GM21619 (cell line): ENCODE measurements at regions not wholly inside any gene's neighbourhood (a gene's known extent, or its start where the extent isn't known, plus 50 kb on each side); places are given as distances from the start of the nearest gene placed in this dataset.

Source experiments
- ATAC-seq: cut with Tn5 transposase; IDR thresholded peaks from one replicate; pipeline ENCODE4 v1.9.1; 2021; ENCODE audit not compliant: unreplicated experiment

DNA sequence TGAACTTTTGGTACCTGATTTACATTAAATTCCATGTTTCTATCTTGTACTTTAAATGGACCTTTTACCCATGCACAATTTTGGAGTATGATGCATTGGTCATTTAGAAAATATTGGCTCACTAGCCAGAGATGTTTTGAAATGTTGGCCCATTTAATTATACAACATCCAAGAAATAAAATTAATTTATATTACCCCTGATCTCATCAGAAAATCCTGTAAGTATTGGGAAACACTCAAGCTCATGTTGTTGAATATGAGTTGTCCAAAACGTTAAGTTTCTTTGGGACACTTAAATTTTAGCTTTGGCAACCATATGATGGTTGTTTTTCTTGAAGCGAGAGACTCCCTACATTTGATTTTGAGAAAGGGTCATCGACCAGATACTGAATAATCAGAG is 492.7 kb downstream of the RPS24 start:
- no peak for ATAC-seq

DNA sequence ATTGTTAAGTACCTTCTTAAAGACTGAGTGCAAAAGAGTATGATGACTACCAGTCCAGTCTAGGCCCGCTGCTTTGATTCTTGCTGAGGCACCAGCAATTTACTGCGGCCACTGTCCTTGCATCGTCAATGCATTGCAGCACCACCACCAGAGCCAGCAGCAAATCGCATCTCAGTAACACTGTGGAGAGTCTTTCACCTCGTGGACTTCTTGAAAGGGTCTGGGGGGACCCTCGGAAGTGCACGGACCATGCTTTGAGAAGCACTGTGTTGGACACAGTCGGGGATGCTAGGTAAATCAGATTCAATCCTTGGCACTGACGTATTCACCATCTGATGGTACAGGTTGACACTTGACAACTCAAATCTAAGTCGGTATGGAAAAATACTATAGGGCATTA is 493.6 kb downstream of the RPS24 start:
- no peak for ATAC-seq

DNA sequence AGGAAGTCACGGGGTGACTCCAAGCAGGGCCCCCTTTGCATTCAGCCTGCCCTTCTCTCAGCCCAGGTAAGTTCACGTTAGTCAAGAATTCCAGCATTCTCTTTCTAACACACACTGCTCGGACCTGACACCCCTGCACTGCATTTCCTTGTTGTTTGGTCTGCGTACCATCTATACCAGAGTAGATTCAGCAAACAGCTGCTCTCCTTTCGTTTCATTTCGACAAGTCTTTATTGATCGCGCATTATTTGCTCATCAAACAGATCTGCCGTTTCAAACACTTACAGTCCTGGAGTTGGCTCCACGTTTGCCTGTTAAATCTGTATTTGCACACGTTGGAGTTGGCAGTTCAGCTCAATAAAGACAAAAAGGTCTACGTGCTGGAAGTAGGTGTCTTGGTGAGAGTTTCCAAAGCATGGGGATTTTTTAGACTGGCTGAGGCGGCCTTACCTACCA is 495.1 kb downstream of the RPS24 start:
- ATAC-seq = no peak

DNA sequence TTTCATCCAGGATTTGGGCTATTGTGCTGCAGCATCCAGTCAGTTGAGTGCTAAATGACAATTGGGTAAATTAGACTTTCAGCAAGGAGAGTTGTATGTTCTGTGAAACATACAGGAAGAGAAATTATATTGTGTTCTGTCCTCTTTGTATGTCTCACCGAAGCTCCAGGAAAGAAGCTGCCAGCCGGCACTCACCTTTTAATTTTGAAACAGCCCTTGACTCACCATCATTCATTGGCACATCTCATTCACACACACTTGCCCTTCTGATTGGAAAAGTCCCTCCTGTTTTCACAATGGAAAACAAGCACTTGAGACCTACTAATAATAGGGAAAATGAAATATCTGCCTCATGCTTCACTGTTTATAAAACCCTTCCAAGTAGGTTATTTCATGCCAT is 495.6 kb downstream of the RPS24 start:
- no peak for ATAC-seq

DNA sequence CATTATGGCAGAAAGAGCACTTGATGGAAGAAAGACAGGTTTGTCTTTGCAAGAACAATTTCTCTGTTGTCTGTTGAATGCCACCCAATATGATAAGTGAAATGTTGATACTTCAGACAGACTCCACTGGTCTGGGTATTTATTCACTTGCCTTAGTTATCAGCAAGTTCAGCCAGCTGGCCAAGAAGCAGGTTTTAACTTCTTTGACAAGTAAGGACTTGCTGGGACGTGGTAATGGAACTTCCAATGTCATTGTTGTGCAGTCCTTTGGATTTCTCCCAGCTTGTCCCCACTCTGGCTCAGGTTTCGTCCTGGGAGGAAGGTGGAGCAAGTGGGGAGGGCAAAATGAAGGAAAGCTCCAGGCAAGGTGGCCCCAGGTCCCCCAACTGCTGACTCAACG is 497.4 kb downstream of the RPS24 start:
- ATAC-seq = no peak

DNA sequence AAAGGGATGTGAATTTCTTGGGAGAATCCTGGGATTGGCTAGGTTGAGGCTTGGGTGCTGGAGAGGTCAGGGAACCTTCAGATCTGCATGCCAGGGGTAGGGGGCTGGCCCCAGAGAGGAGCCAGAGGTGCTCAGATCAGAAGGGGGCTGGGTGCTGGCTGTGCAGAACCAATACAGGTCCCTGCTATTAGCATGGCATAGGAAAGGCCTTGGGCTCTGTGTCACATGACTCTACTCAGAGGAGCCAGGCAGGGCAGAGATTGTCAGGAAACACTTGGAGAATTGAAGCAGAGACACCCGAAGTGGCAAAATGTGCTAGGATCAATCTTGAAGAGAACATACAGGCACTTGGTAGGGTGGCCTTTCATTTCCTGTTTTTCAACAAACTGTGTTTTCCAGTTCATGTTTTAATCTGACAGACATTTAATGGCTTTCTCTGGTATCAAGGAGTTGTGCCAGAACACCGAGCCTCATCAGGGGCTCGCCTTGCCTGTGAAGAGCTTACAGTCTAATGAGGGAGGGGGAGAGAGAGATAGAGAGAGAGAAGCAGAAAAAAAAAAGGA is 498.9 kb downstream of the RPS24 start:
- ATAC-seq = no peak

DNA sequence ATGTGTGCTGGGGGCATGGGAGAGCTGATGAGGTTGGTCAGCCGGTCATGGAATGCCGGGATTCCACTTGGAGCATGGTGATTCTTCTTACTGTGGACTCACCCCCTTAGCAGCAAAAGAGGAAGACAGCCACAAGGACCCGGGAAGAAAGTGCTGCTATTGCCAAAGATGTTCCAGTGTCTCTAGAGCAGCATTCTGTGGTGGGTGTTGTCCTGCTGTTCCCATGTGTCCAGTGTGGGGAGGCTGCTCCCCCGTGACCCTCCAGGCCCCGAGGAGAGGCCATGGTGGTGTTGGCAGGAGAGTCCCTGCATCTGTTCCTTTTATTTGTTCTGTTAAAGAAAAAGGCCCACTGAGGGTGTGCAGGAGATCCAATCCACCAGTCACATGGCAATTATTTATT is 499.4 kb downstream of the RPS24 start:
- no peak for ATAC-seq

DNA sequence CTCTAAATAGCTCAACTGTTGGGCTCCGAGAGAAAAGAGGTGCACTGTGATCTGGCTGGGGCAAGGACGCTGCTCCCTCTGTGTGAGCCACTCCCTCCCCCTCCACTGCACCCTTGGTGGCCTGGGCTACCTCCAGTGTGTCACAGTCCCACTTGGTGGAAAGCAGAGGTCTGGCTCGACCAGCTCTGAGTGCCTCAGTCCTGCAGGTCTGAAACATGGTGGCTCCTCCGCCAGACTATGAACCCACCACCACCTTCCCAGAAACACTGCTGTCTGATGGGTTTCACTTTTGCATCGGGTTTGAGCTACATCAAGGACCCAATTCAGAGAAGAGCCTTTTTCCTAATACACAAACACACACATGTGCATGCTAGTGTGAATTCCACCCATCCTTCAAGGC is 500.1 kb downstream of the RPS24 start:
- no peak for ATAC-seq

DNA sequence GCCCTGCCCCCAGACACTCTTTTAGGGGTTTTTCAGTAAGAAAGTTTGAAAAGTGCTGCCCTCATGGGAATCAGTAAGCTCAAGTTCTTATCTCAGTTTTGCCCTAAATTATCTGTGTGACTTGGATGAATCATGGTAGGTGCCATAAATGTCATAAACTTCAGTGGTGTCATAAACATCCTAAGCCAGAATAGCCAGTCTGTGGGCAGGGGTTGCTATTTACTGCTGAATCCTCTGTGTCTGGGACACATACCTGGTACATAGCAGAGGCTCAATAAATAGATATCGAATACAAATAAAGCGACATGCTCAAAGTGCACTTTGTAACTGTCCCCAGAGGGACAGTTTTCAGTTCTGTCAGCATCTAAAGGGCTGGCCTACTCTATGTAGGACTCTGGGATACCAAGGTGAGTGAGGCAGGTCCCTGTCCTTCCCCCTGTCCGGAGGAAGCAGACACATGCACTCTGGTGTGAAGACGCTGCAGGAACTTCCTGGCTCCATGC is 502.1 kb downstream of the RPS24 start:
- no peak for ATAC-seq

DNA sequence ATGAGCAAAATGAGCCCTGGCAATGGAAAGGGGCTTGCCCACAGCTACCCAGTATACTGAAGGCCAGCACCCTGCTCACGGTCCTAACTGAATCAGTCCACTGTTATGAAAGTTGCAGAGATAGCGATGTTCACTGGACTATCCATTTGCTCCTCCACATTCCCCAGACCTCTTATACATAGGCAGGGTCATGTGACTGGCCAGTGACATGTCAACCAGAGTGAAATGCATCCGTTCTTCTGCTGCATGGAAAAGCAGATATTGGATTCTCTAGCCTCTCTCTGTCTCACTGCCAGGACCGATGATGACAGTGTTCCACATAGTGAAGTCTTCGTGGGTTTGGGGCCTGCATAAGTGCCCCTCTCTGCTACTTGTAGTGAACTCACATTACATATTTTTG is 503.4 kb downstream of the RPS24 start:
- no peak for ATAC-seq

DNA sequence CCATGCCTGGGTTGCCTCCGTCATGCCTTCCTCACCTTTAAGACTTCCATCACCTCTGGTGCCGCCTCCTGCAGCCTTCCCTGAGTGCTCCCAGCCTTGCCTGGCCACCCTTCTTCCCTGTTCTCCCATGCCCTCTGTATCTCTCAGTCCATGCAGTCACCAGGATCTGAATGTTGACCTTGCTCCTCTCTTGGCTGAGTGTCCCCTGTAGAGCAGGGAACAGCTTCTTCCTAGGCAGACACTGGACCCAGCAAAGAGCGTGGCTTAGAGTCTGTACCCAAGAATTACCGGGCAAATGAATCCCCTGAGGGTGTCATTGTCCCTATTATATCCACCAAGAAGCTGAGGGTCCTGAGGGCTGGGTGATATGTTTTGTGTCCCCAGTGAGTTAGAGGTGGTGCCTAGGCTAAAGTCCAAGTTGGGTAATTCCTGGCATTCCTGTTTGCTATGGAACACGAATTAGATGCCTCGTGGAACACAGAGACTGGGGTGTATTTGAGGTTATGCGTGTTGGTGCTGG is 505.6 kb downstream of the RPS24 start:
- ATAC-seq = no peak

DNA sequence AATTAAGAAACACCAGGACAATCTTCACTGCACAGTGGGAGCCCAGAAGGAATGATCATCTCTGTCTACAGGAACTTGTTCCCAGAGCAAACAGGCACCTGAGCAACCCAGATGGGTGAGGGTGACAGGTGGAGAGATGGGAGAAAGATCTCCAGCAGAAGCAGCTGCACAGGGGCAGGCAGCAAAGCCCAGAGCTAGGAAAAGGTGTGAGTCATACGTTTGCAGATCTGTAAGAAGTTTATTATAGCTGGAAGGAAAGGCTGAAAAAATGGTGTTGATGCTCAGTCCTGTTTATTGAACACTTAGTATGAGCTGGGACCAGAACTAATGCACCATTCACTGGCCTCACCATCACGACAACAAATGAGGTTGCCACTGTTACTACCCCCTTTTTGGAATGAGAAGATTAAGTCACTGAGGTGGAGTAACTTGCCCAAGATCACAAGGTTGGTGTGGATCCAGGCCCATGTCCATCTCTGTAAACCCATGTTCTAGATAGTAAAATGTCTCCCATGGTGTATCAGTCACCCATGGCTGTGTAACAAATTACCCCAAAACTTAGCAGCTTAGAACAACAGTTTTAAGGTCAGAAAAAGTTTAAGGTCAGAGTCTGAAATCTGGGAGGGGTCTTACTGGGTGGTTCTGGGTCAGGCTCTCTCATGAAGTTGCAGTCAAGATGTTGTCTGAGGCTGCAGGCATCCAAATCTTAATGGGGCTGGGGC is 506.9 kb downstream of the RPS24 start:
- ATAC-seq = no peak

DNA sequence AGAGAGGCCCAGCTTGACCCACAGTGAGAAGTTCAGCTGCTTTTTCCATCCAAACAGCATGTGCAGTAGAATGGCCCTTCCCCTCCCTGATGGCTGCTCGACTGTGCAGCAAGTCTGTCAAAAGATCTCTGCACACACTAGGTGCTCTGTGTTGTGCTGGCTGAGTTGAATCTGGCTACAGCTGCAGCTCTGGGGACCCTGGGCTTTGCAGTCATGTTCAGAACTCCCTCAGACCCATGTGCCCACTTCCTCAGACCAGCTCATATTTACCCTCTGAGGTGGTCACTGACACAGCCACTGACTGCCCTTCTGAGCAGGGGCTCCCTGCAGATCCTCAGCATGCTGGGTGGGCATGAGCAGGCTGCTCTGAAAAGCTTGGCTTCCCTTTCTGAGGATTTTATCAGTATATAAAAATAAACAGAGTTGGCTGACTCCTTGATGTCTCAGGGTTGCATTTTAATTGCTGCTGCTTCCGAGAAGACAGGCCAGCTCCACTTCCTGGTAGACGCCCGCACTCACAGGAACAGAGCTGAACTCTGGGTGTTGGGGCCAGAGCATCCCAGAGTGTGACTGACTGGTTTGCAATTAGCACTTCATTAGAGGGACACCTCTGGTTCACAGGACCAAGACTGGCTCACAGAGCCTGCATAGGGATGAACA is 507.9 kb downstream of the RPS24 start:
- no peak for ATAC-seq

DNA sequence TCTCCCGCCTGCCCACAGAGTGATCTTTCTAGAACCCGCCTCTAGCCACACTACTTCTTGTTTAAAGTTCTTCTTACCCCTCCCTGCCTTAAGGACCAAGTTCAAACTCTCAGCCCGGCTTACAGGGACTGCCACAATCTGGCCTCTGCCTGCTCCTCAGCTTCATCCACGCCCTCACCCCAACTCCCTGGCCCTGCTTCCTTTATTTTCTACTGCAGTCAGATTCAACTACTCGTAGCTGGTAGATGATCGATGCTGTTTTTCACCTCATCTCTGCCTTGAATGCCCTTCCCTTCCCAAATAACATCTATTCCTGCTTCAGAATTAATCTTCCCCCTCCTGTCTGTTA is 508.5 kb downstream of the RPS24 start:
- ATAC-seq = no peak

DNA sequence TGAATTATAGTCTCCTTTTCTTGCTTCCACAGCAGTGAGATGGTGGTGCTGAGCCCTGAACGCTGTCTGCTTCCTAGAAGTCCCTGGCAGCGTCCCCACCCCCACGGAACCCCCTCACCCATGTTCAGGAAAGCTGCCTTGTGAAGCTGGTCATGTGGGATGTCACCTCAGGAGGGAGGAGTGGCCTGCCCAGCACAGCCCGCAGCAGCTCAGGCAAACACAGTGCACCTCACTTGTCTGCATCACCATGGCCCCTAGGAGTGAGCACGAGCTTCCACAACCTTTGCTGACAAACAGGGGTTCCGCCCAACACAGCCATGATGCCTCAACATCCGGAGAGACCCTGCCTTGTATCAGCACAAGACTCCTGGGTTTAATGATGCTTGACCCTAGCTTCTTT is 508.9 kb downstream of the RPS24 start:
- no peak for ATAC-seq

DNA sequence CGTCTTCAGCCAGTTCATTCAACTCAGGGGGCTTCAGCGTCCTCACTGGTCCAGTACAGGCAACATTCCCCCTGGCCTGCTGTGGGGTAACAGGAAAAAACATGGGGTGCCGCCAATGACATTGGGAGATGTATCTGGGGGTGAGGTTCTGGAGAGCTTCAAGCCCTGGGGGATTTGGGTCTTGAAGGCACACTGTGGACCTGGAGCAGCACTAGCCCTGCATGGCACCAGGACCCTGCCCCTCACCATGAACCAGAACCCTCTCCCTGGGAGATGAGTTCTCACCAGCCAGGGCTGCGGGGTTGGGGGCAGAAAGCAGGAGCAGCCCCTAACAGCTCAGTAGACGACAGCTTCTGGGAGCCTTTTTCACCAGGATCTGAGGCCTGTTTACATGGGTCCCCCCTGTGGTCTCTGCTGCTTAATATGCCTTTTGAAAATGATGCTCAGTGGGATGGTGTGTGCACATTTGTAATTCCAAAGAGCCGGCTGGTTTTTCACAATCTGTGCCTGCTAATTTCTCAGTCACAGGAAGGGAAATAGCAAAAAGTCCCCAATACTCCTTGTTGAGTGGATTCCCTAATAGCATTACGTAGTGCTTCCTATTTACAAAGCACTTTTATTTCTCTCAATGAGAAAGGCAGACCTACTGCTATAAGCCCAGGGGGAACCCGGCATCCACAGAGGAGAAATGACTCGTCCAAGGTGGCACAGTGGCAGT is 509.5 kb downstream of the RPS24 start:
- no peak for ATAC-seq

DNA sequence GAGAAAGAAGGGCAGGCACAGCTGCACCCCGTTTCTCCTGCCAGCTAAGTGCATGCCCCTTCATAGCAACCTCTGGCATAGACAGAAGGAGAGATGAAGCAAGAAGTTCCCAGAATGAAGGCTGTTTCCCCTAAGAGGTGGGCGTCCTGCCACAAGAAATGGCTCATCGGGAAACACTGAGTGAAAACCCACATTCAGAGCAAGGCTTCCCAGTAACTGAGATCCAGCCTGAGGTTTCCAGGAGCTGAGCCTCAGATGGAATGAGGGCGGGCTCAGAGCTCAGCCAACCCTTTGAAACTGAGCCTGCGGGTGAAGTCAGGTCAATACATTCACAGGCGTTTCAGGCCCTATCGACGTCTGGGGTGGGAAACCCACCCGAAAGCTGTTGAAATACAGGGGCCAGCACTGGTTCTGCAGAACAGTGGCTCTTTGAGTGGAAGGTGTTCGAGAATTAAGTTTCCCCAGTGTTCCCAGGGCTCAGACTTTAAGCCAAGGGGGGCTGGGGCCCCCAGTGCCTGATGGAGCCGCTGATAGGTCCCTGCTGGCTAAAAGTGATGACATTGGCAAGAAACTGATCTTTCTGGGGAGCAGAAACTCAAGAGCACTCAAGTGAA is 510.2 kb downstream of the RPS24 start:
- ATAC-seq = no peak

DNA sequence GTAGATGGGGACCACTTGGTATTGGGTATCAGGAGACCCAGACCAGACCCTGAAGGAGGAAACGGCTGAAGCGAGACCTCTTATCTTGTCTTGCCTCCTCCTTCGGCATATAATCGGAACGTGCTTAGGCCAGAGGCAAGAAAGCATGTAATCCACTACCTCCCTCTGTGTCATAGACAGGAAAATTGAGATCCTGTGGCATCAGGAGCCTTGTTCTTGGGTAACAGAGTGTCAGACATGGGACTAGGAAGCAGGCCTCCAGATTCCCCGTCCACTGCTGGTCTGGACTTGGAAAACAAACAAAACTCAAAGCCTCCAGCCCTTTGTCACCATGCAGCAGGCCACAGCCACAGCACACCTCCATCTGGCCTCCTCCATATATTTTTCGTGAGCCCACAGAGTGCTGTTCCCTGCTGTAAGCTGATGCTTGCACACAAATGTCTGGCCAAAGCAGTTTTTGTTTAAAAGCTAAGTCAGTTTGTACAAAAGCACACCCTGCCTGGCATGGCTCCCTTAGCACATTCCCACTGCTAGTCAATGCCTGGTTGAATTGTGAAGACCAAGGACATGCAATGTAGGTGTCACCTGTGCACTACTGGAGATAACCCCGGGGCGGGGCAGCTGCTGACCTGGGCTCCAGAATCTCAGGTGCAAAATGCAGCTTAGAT is 510.9 kb downstream of the RPS24 start:
- ATAC-seq = no peak

DNA sequence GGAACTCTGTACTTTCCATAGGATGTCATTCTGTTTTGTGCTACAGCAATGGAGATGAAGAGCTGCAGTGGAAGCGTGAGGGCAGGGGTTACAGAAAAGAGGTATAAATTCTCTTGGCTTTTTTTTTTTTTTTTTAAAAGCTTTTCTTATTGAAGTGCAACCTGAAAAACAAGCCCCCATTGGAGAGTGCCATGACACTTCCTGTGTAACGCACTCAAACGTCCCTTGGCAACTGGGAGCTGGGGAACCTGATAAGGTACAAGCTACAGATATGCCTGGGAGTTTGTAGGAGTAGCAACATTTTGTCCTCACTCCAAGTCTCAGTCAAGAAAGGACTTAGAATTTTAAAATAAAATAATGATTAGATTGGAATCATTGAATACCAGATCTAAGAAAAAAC is 512.1 kb downstream of the RPS24 start:
- ATAC-seq = no peak

DNA sequence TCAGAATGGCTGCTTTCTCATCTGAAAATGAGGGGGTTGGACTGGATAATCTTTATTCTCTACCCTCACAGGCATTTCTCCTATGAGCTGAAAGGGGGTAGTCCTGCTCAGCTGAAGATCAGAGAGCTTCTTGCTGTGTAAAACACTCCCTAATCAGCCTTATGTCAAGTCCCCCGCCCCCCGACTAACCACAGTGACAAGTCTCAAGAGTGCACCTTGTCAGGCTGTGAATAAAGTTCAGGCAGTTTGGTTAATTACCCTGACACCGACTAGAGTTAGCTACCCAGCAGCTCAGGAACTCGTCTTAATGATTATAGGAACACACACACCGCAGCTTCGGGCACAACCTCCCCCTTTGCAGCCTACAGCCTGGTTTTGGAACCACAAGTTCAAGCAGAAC is 513.7 kb downstream of the RPS24 start:
- no peak for ATAC-seq

DNA sequence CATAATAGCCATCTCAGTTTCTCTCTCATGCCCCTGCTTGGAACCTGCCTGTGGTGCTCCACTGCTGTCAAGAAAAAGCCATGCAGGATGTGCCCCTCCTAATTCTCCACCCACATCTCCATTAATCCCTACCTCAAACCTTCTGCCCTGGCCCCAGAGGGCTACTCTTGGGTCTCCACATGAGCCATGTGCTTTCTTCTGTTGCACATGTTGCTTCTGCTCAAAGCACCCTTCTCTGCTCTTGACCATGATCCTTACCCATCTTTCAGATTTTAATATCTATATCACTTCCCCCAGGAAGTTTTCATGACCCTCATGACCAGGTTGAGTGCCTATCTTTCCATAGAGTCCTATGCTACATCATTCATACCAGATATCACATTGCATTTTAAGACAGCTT is 514.2 kb downstream of the RPS24 start:
- ATAC-seq = no peak
